Upper lobe of left lung (tissue), 6 donors: ENCODE measurements at regions not wholly inside any gene's neighbourhood (a gene's known extent, or its start where the extent isn't known, plus 50 kb on each side); places are given as distances from the start of the nearest gene placed in this dataset.

ENCODE experiments used
- ATAC-seq, 2 donors: fragments of 200-7000 bp; cut with Tn5 transposase; one replicate each; pipeline ENCODE4 v1.9.1; 2022; ENCODE audit warnings: mild to moderate bottlenecking in 2 of 2, moderate library complexity in 2 of 2; ENCODE audit not compliant: low FRiP score in 2 of 2
- DNase-seq, 2 donors: peaks; one replicate each; pipeline ENCODE4 v3.0.0-alpha.2; 2019 to 2020
- H3K27ac ChIP-seq, 4 donors: fragments of 200-600 bp; sonication (generic); one replicate each; pipeline ENCODE4 v1.5.1; 2016 to 2019
- H3K27me3 ChIP-seq, 4 donors: fragments of 200-600 bp; sonication (generic); one replicate each; pipeline ENCODE4 v1.5.1; 2017 to 2019
- H3K36me3 ChIP-seq, 4 donors: fragments of 200-600 bp; sonication (generic); one replicate each; pipeline ENCODE4 v1.5.1; 2016 to 2019
- H3K4me1 ChIP-seq, 4 donors: fragments of 200-600 bp; sonication (generic); one replicate each; pipeline ENCODE4 v1.5.1; 2018 to 2019
- H3K4me3 ChIP-seq, 4 donors: fragments of 200-600 bp; sonication (generic); one replicate each; pipeline ENCODE4 v1.5.1; 2017 to 2019; ENCODE audit warnings: mild to moderate bottlenecking in 2 of 4, moderate library complexity in 1 of 4
- H3K9me3 ChIP-seq, 4 donors: fragments of 200-600 bp; sonication (generic); one replicate each; pipeline ENCODE4 v1.5.1; 2018 to 2019
- EP300 ChIP-seq, 4 donors: sonication (generic); formaldehyde crosslinking; IDR thresholded peaks; one replicate each; pipeline ENCODE4 v1.5.1; 2017; ENCODE audit warnings: antibody characterized with exemption in 4 of 4, control low read depth in 2 of 4
- POLR2A ChIP-seq, 4 donors: fragments of 450-650 bp; IDR thresholded peaks; one replicate each; pipeline ENCODE4 v1.5.1; 2016 to 2017; ENCODE audit warnings: antibody characterized with exemption in 4 of 4, mild to moderate bottlenecking in 2 of 4
- POLR2AphosphoS5 ChIP-seq, 2 donors: sonication (generic); formaldehyde crosslinking; IDR thresholded peaks; one replicate each; pipeline ENCODE4 v1.5.1; 2017; ENCODE audit warnings: antibody characterized with exemption in 2 of 2
- WGBS, 2 donors: methylation state at CpG; one replicate each; pipeline ENCODE4 v1.1.5; 2017 to 2018; 5-methylcytosine and 5-hydroxymethylcytosine counted together
- TF ChIP-seq, protein P1 (sequence below), 6 experiments: fragments of 450-650 bp in 4 of 6; fragments of 200-600 bp in 2 of 6; sonication (generic) in 2 of 6; IDR thresholded peaks; one replicate each; pipeline ENCODE4 v1.5.1; 2016 to 2019; ENCODE audit warnings: antibody characterized with exemption in 6 of 6
- donor health status: DM: no; HTN: no; CAD: no; lungs with moderate emphysema.
- donor health status: DM: no; HTN: yes; CAD: no; lungs with severe emphysema.

- WGBS, 2 donors, result 66 to 79% methylated on average over 1 of the region's 1 CpG
- Histone ChIP-seq H3K27me3 (no peaks in the 10 kb centered on the region), H3K27ac (no peak overlapping the region), H3K4me1 (no peaks in the 10 kb centered on the region), H3K36me3 (no peaks in the 10 kb centered on the region), H3K4me3 (no peak overlapping the region), H3K9me3 (no peaks in the 10 kb centered on the region)
- TF ChIP-seq, protein P1, sequence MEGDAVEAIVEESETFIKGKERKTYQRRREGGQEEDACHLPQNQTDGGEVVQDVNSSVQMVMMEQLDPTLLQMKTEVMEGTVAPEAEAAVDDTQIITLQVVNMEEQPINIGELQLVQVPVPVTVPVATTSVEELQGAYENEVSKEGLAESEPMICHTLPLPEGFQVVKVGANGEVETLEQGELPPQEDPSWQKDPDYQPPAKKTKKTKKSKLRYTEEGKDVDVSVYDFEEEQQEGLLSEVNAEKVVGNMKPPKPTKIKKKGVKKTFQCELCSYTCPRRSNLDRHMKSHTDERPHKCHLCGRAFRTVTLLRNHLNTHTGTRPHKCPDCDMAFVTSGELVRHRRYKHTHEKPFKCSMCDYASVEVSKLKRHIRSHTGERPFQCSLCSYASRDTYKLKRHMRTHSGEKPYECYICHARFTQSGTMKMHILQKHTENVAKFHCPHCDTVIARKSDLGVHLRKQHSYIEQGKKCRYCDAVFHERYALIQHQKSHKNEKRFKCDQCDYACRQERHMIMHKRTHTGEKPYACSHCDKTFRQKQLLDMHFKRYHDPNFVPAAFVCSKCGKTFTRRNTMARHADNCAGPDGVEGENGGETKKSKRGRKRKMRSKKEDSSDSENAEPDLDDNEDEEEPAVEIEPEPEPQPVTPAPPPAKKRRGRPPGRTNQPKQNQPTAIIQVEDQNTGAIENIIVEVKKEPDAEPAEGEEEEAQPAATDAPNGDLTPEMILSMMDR (IDR thresholded peaks at IDR 0.05), result no peak
- TF ChIP-seq POLR2A (IDR thresholded peaks at IDR 0.05) (no peak), EP300 (IDR thresholded peaks at IDR 0.05) (no peak), POLR2AphosphoS5 (IDR thresholded peaks at IDR 0.05) (no peak)
- no peak for DNase-seq
- no peak for ATAC-seq
Observed at GRCh38 chr16:64394061-64394460, 727.8 kb downstream of the CDH11 start.

DNA sequence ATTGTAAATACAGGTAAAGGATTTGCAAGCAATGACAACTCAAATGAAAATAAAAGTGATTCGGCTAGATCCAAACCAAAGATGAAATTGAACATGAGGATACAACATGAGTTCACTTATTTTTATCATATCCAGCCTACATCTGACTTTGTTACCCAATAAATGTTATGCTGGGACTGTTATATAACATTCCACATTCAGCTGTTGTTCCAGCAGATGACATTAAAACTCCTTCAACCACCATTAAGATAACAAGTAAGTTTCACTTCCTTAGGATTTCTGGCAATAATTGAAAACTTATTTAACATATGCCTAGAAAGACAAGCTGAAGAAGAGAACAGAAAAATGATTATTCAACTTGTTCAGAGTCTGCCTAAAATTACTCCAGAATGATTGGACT lies 729.4 kb downstream of the CDH11 start:
- no peak overlapping the region for H3K4me3 ChIP-seq
- H3K4me1 ChIP-seq, result no peaks in the 10 kb centered on the region
- H3K27me3 ChIP-seq, result no peaks in the 10 kb centered on the region
- H3K9me3 ChIP-seq, result no peaks in the 10 kb centered on the region
- ATAC-seq (no peak), DNase-seq (no peak)
- H3K36me3 ChIP-seq, result no peaks in the 10 kb centered on the region
- H3K27ac ChIP-seq, result no peak overlapping the region
- TF ChIP-seq, protein P1 (IDR thresholded peaks at IDR 0.05), result no peak
- TF ChIP-seq POLR2AphosphoS5 (IDR thresholded peaks at IDR 0.05), result no peak
- TF ChIP-seq POLR2A (IDR thresholded peaks at IDR 0.05), result no peak
- TF ChIP-seq EP300 (IDR thresholded peaks at IDR 0.05), result no peak
- WGBS, 2 donors, result 87 to 94% methylated on average over 1 of the region's 1 CpG

DNA sequence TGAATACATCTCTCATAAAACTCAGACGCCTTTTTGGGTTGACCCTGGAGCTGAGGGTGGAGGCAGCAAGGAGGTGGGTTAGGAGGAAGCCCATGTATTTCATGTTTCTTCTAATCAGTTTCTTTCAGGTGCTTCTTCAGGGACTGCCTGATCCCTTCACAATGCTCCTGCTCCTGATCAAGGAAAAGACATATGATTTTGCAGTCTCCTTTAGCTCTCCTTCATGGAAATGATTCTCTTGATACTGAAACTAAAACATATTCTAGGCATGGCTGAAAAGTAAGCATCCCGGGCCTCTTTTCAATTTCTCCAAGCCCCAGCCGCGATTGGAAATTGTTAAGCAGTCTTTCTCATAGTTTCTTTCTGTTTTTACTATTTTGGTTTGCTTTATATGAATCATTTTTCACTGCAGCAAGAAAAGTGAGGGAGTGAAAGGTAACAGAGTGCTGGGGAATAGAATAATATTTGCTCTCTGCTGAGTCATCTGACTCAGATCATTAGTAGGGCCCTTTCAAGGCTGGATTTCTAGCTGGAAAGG lies 730.7 kb downstream of the CDH11 start:
- Histone ChIP-seq H3K4me1 (no peaks in the 10 kb centered on the region), H3K9me3 (no peaks in the 10 kb centered on the region), H3K27ac (no peak overlapping the region), H3K4me3 (no peak overlapping the region), H3K27me3 (no peaks in the 10 kb centered on the region), H3K36me3 (no peaks in the 10 kb centered on the region)
- WGBS, 2 donors, result 80% methylated on average over 4 of the region's 4 CpGs
- DNase-seq, result no peak
- TF ChIP-seq POLR2AphosphoS5 (IDR thresholded peaks at IDR 0.05), result no peak
- TF ChIP-seq, protein P1 (IDR thresholded peaks at IDR 0.05), result no peak
- TF ChIP-seq EP300 (IDR thresholded peaks at IDR 0.05), result no peak
- TF ChIP-seq POLR2A (IDR thresholded peaks at IDR 0.05), result no peak
- ATAC-seq, result no peak

DNA sequence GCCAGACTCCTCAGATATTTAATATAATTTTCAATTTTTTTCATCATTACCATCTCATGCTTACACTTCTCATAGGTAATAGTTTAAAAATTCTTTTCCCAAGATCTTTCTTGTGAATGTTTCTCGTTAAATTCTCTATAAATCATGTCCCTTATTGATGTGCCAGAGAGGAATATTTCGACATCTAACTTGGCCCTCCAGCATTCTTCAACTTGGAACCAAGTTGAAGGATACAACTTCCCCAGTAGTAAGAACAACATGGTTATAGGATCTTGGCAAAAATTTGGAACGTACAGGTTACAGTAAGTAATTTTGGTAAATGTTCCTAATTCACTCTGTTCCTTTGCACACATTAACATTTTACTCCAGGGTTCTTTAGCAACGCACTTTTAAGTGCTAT lies 731.8 kb downstream of the CDH11 start:
- H3K9me3 ChIP-seq, result no peaks in the 10 kb centered on the region
- H3K36me3 ChIP-seq, result no peaks in the 10 kb centered on the region
- ATAC-seq, result no peak
- H3K4me3 ChIP-seq, result no peak overlapping the region
- TF ChIP-seq POLR2AphosphoS5 (IDR thresholded peaks at IDR 0.05) (no peak), POLR2A (IDR thresholded peaks at IDR 0.05) (no peak), EP300 (IDR thresholded peaks at IDR 0.05) (no peak)
- TF ChIP-seq, protein P1 (IDR thresholded peaks at IDR 0.05), result no peak
- DNase-seq, result no peak
- 69 to 81% methylated on average over 4 of the region's 4 CpGs for WGBS, 2 donors
- no peak overlapping the region for H3K27ac ChIP-seq
- no peaks in the 10 kb centered on the region for H3K27me3 ChIP-seq
- H3K4me1 ChIP-seq, result no peaks in the 10 kb centered on the region

DNA sequence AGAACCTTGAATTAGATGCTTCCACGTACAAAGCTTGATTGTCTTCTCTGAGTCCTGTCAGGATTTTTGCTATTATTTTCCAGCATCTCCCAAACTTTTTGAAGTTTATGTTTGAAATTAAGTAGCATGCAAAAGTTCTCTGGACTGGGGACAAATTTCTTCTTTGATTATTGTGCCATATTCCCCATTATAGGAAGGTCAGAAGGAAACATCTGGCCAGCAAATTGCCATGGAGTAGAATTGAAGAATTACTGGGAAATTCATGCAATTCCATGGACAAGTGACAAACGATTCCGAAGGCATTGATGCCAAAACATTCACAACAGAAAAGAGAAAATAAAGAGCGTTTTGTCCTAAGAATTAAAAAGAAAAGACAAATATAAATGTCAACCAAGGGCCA lies 737.2 kb downstream of the CDH11 start:
- 69 to 75% methylated on average over 4 of the region's 4 CpGs for WGBS, 2 donors
- ATAC-seq (no peak), DNase-seq (no peak)
- Histone ChIP-seq H3K27ac (no peak overlapping the region), H3K4me1 (no peaks in the 10 kb centered on the region), H3K9me3 (peaks cover 0 to 5% (median 0%) of the 10 kb centered on the region in 4 donors), H3K36me3 (no peaks in the 10 kb centered on the region), H3K4me3 (no peak overlapping the region), H3K27me3 (no peaks in the 10 kb centered on the region)
- TF ChIP-seq POLR2A (IDR thresholded peaks at IDR 0.05) (no peak), EP300 (IDR thresholded peaks at IDR 0.05) (no peak), POLR2AphosphoS5 (IDR thresholded peaks at IDR 0.05) (no peak)
- TF ChIP-seq, protein P1 (IDR thresholded peaks at IDR 0.05), result no peak
